HL-60 (cell line): ENCODE measurements at regions not wholly inside any gene's neighbourhood (a gene's known extent, or its start where the extent isn't known, plus 50 kb on each side); places are given as distances from the start of the nearest gene placed in this dataset.

Experiments used
- DNase-seq, 2 experiments: peaks; one replicate each; pipeline ENCODE4 v3.0.0-alpha.2; 2010 to 2020; ENCODE audit warnings: low read depth in 1 of 2, low spot score in 1 of 2
- H3K27ac ChIP-seq: fragments of 250-450 bp; sonication (Bioruptor Pico); replicated peaks from 2 replicates; pipeline ENCODE4 v1.5.1; 2020; ENCODE audit warnings: mild to moderate bottlenecking, moderate library complexity
- H3K27me3 ChIP-seq: fragments of 250-450 bp; sonication (Bioruptor Pico); 2 replicates; pipeline ENCODE4 v1.5.1; 2021; ENCODE audit warnings: mild to moderate bottlenecking, moderate library complexity; ENCODE audit not compliant: insufficient read depth, poor library complexity, severe bottlenecking
- H3K4me3 ChIP-seq: replicated peaks from 2 replicates; pipeline ENCODE4 v1.5.1; 2011; ENCODE audit warnings: mild to moderate bottlenecking, control low read depth, low read length; ENCODE audit not compliant: insufficient read depth
- GABPA ChIP-seq: IDR thresholded peaks from 2 replicates; pipeline ENCODE4 v1.6.1; 2012; ENCODE audit warnings: low read depth
- POLR2AphosphoS5 ChIP-seq: IDR thresholded peaks from 2 replicates; pipeline ENCODE4 v1.6.1; 2012; ENCODE audit warnings: low read depth
- SPI1 ChIP-seq: IDR thresholded peaks from 2 replicates; pipeline ENCODE4 v1.6.1; 2012; ENCODE audit warnings: low read depth, mild to moderate bottlenecking, borderline replicate concordance
- TF ChIP-seq, protein P1 (sequence below): IDR thresholded peaks from 2 replicates; pipeline ENCODE4 v1.6.1; 2012; ENCODE audit warnings: low read depth; ENCODE audit not compliant: insufficient replicate concordance
- TF ChIP-seq, protein P2 (sequence below): IDR thresholded peaks from one replicate; pipeline ENCODE4 v1.5.1; 2011; ENCODE audit warnings: low read length, control low read depth, inconsistent platforms; ENCODE audit not compliant: insufficient read depth

DNA sequence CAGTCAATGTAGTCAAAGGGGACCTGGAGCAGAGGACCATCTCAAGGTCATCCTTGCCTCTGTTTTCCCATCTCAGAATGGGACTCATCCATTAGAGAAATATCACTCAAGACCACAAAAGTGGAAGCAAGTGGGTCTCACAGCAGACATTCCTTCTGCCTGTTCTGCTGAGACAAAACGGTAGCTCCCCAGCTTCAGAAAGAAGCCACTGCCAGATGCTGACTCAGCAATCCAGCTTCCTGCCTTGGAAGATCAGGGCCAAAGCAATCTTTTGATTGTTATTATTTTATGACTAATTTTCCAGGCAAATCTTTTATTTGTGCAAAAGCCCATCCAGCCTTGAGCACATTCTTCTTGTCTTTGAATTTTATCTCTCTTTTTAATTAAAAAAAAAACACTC is 86.8 kb downstream of the CCT6B start:
- Histone ChIP-seq H3K4me3 (no peak overlapping the region), H3K27me3 (no peaks in the 10 kb centered on the region), H3K27ac (no peak overlapping the region)
- TF ChIP-seq, protein P1, sequence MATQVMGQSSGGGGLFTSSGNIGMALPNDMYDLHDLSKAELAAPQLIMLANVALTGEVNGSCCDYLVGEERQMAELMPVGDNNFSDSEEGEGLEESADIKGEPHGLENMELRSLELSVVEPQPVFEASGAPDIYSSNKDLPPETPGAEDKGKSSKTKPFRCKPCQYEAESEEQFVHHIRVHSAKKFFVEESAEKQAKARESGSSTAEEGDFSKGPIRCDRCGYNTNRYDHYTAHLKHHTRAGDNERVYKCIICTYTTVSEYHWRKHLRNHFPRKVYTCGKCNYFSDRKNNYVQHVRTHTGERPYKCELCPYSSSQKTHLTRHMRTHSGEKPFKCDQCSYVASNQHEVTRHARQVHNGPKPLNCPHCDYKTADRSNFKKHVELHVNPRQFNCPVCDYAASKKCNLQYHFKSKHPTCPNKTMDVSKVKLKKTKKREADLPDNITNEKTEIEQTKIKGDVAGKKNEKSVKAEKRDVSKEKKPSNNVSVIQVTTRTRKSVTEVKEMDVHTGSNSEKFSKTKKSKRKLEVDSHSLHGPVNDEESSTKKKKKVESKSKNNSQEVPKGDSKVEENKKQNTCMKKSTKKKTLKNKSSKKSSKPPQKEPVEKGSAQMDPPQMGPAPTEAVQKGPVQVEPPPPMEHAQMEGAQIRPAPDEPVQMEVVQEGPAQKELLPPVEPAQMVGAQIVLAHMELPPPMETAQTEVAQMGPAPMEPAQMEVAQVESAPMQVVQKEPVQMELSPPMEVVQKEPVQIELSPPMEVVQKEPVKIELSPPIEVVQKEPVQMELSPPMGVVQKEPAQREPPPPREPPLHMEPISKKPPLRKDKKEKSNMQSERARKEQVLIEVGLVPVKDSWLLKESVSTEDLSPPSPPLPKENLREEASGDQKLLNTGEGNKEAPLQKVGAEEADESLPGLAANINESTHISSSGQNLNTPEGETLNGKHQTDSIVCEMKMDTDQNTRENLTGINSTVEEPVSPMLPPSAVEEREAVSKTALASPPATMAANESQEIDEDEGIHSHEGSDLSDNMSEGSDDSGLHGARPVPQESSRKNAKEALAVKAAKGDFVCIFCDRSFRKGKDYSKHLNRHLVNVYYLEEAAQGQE: no peak
- TF ChIP-seq, protein P2, sequence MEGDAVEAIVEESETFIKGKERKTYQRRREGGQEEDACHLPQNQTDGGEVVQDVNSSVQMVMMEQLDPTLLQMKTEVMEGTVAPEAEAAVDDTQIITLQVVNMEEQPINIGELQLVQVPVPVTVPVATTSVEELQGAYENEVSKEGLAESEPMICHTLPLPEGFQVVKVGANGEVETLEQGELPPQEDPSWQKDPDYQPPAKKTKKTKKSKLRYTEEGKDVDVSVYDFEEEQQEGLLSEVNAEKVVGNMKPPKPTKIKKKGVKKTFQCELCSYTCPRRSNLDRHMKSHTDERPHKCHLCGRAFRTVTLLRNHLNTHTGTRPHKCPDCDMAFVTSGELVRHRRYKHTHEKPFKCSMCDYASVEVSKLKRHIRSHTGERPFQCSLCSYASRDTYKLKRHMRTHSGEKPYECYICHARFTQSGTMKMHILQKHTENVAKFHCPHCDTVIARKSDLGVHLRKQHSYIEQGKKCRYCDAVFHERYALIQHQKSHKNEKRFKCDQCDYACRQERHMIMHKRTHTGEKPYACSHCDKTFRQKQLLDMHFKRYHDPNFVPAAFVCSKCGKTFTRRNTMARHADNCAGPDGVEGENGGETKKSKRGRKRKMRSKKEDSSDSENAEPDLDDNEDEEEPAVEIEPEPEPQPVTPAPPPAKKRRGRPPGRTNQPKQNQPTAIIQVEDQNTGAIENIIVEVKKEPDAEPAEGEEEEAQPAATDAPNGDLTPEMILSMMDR: no peak
- TF ChIP-seq SPI1: no peak
- no peak for TF ChIP-seq POLR2AphosphoS5
- no peak for TF ChIP-seq GABPA
- DNase-seq: peak in 1 of 2 experiments; percentile 46

DNA sequence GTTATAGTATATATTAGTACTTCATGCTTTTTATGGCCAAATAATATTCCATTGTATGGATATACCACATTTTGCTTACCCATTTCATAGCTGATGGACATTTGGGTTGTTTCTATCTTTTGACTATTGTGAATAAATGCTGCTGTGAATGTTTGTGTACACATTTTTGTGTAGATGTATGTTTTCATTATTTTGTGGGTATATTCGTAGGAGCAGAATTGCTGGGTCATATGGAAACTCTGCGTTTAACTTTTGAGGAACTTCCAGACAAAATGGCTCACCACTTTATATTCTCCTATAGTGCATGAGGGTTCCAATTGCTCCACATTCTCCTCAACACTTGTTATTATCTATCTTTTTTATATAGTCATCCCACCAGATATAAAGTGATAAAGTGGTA is 88.6 kb downstream of the CCT6B start:
- no peak for TF ChIP-seq SPI1
- TF ChIP-seq, protein P2: no peak
- TF ChIP-seq GABPA: no peak
- TF ChIP-seq POLR2AphosphoS5: no peak
- TF ChIP-seq, protein P1: no peak
- Histone ChIP-seq H3K27ac (no peak overlapping the region), H3K27me3 (no peaks in the 10 kb centered on the region), H3K4me3 (no peak overlapping the region)
- no peak for DNase-seq

DNA sequence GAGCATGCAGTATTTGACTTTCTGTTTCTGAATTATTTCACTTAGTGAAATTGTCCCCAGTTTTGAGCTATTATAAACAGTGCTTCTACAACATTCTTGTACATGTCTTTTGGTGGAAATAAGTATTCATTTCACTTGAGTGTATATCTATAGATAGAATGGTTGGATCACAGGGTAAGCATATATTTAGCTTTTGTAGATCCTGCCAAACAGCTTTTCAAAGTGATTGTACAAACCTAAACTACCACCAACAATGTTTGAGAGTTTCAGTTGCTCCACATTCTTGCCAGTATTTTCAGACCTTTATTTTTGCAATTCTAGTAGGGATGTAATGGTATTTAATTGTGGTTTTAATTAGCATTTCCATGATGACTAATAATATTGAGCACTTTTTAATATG is 91.6 kb downstream of the CCT6B start:
- no peak for DNase-seq
- H3K27ac ChIP-seq: no peak overlapping the region
- no peak overlapping the region for H3K4me3 ChIP-seq
- TF ChIP-seq GABPA: no peak
- no peak for TF ChIP-seq SPI1
- no peak for TF ChIP-seq POLR2AphosphoS5
- TF ChIP-seq, protein P1: no peak
- TF ChIP-seq, protein P2: no peak
- no peaks in the 10 kb centered on the region for H3K27me3 ChIP-seq
